ENCODE measurements at regions not wholly inside any gene's neighbourhood (a gene's known extent, or its start where the extent isn't known, plus 50 kb on each side); places are given as distances from the start of the nearest gene placed in this dataset.

- Mint-ChIP-seq H3K27me3 (ENCODE audit: unreplicated experiment) (no peaks in the 10 kb centered on the region), H3K4me3 (ENCODE audit: unreplicated experiment) (no peak overlapping the region), H3K27ac (ENCODE audit: unreplicated experiment) (no peak overlapping the region), H3K9me3 (ENCODE audit: unreplicated experiment) (peaks cover 3% of the 10 kb centered on the region), H3K36me3 (ENCODE audit: unreplicated experiment) (no peaks in the 10 kb centered on the region), H3K4me1 (ENCODE audit: low read depth, unreplicated experiment) (peaks cover 1% of the 10 kb centered on the region)
- DNase-seq: no peak
- TF ChIP-seq CTCF (IDR thresholded peaks at IDR 0.05; ENCODE audit: partially characterized antibody, unreplicated experiment): no peak
These were observed 174.4 kb upstream of the KIAA1217 start for GRCh38 chr10:24034571-24034970.

- no peaks in the 10 kb centered on the region for H3K27me3 Mint-ChIP-seq (ENCODE audit: unreplicated experiment)
- H3K27ac Mint-ChIP-seq (ENCODE audit: unreplicated experiment): no peak overlapping the region
- no peak overlapping the region for H3K4me3 Mint-ChIP-seq (ENCODE audit: unreplicated experiment)
- DNase-seq: no peak
- TF ChIP-seq CTCF (IDR thresholded peaks at IDR 0.05; ENCODE audit: partially characterized antibody, unreplicated experiment): no peak
- peaks cover 3% of the 10 kb centered on the region for H3K9me3 Mint-ChIP-seq (ENCODE audit: unreplicated experiment)
- no peaks in the 10 kb centered on the region for H3K36me3 Mint-ChIP-seq (ENCODE audit: unreplicated experiment)
- peaks cover 1% of the 10 kb centered on the region for H3K4me1 Mint-ChIP-seq (ENCODE audit: low read depth, unreplicated experiment)
These were observed 173.2 kb upstream of the KIAA1217 start for GRCh38 chr10:24035761-24036160.

DNA sequence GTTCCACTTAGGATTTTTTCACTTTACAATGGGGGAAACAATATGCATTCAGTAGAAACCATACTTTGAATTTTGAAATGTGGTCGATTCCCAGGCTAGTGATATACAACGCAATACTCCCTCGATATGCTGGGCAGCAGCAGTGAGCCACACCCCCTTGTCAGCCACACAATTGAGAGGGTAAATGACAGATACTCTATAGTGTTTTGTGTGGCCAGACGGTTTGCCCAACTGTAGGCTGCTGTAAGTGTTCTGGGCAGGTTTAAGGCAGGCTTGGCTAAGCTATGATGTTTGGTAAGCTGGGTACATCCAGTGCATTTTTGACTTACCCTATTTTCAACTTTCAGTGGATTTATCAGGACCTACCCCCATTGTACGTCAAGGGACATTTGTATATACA is 169.6 kb upstream of the KIAA1217 start:
- no peak for TF ChIP-seq CTCF (IDR thresholded peaks at IDR 0.05; ENCODE audit: partially characterized antibody, unreplicated experiment)
- no peak for DNase-seq
- peaks cover 1% of the 10 kb centered on the region for H3K4me1 Mint-ChIP-seq (ENCODE audit: low read depth, unreplicated experiment)
- peaks cover 3% of the 10 kb centered on the region for H3K9me3 Mint-ChIP-seq (ENCODE audit: unreplicated experiment)
- H3K27me3 Mint-ChIP-seq (ENCODE audit: unreplicated experiment): no peaks in the 10 kb centered on the region
- H3K36me3 Mint-ChIP-seq (ENCODE audit: unreplicated experiment): no peaks in the 10 kb centered on the region
- no peak overlapping the region for H3K27ac Mint-ChIP-seq (ENCODE audit: unreplicated experiment)
- no peak overlapping the region for H3K4me3 Mint-ChIP-seq (ENCODE audit: unreplicated experiment)

- H3K27ac Mint-ChIP-seq (ENCODE audit: unreplicated experiment): no peak overlapping the region
- TF ChIP-seq CTCF (IDR thresholded peaks at IDR 0.05; ENCODE audit: partially characterized antibody, unreplicated experiment): no peak
- H3K9me3 Mint-ChIP-seq (ENCODE audit: unreplicated experiment): peaks cover 2% of the 10 kb centered on the region
- no peak overlapping the region for H3K4me3 Mint-ChIP-seq (ENCODE audit: unreplicated experiment)
- no peaks in the 10 kb centered on the region for H3K36me3 Mint-ChIP-seq (ENCODE audit: unreplicated experiment)
- DNase-seq: no peak
- no peaks in the 10 kb centered on the region for H3K4me1 Mint-ChIP-seq (ENCODE audit: low read depth, unreplicated experiment)
- no peaks in the 10 kb centered on the region for H3K27me3 Mint-ChIP-seq (ENCODE audit: unreplicated experiment)
These were observed 169.0 kb upstream of the KIAA1217 start for GRCh38 chr10:24039897-24040296.

DNA sequence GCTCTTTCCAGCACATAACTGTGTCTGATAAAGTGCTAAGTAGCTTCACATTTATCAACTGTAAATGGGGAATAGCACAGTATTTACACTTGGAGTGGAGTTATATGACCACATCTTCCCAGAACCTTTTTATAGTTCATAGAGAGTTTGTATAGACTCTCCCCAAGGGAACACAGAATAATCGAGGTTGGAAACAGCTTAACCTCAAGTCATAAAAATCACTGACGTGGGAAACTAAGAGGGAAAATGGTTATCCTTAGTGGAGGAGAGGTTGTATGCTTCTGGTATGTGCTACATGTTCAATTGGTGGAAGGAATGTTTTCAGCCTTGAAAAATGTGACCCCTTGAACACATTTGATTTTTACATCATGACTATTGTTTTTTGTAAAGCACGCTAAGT is 167.9 kb upstream of the KIAA1217 start:
- H3K27ac Mint-ChIP-seq (ENCODE audit: unreplicated experiment): no peak overlapping the region
- H3K4me1 Mint-ChIP-seq (ENCODE audit: low read depth, unreplicated experiment): no peaks in the 10 kb centered on the region
- H3K4me3 Mint-ChIP-seq (ENCODE audit: unreplicated experiment): no peak overlapping the region
- H3K27me3 Mint-ChIP-seq (ENCODE audit: unreplicated experiment): no peaks in the 10 kb centered on the region
- H3K9me3 Mint-ChIP-seq (ENCODE audit: unreplicated experiment): no peaks in the 10 kb centered on the region
- no peaks in the 10 kb centered on the region for H3K36me3 Mint-ChIP-seq (ENCODE audit: unreplicated experiment)
- no peak for DNase-seq
- TF ChIP-seq CTCF (IDR thresholded peaks at IDR 0.05; ENCODE audit: partially characterized antibody, unreplicated experiment): no peak
